ENCODE measurements at regions not wholly inside any gene's neighbourhood (a gene's known extent, or its start where the extent isn't known, plus 50 kb on each side); places are given as distances from the start of the nearest gene placed in this dataset.

DNA sequence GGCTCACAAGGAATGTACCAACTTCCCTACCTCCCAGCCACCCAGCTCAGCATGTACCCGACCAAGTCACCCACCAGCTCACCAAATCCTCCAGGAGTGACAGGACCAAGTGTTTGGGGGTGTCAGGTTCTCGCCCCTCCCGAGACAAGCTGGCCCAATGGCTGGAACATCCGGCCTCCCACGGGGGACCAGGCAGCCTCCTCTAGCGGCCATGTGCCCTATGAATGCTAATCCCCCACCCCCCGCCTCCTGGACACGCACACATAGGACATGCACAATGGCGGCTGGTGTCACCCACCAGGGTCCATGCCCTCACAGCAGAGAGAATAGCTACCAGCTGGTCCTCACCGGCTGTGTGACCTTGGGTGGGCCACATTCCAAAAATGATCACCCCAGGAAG, 151.0 kb downstream of the MN1 start:
- Histone ChIP-seq H3K4me2 (ENCODE audit: low read length) (no peak overlapping the region), H3K9ac (ENCODE audit: low read length) (no peak overlapping the region), H3K27ac (ENCODE audit: low read length) (no peak overlapping the region), H3K36me3 (replicated peaks; ENCODE audit: low read depth, low read length) (no peaks in the 10 kb centered on the region), H4K20me1 (ENCODE audit: insufficient read depth, low read length) (no peaks in the 10 kb centered on the region), H3K79me2 (ENCODE audit: low read length) (no peaks in the 10 kb centered on the region), H3K4me1 (ENCODE audit: low read length) (no peaks in the 10 kb centered on the region), H3K27me3 (ENCODE audit: low read depth, low read length) (peaks cover 8% of the 10 kb centered on the region; the same call in 1 of the 2 replicates), H3K4me3 (ENCODE audit: low read length) (no peak overlapping the region), H2AFZ (ENCODE audit: low read depth, low read length) (no peak overlapping the region), H3K9me3 (ENCODE audit: insufficient read depth, low read length) (no peaks in the 10 kb centered on the region)
- TF ChIP-seq, protein P1, sequence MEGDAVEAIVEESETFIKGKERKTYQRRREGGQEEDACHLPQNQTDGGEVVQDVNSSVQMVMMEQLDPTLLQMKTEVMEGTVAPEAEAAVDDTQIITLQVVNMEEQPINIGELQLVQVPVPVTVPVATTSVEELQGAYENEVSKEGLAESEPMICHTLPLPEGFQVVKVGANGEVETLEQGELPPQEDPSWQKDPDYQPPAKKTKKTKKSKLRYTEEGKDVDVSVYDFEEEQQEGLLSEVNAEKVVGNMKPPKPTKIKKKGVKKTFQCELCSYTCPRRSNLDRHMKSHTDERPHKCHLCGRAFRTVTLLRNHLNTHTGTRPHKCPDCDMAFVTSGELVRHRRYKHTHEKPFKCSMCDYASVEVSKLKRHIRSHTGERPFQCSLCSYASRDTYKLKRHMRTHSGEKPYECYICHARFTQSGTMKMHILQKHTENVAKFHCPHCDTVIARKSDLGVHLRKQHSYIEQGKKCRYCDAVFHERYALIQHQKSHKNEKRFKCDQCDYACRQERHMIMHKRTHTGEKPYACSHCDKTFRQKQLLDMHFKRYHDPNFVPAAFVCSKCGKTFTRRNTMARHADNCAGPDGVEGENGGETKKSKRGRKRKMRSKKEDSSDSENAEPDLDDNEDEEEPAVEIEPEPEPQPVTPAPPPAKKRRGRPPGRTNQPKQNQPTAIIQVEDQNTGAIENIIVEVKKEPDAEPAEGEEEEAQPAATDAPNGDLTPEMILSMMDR (IDR thresholded peaks at IDR 0.05; ENCODE audit: low read depth, low read length): no peak
- no peak for TF ChIP-seq EZH2phosphoT487 (IDR thresholded peaks at IDR 0.05; ENCODE audit: low read depth)

DNA sequence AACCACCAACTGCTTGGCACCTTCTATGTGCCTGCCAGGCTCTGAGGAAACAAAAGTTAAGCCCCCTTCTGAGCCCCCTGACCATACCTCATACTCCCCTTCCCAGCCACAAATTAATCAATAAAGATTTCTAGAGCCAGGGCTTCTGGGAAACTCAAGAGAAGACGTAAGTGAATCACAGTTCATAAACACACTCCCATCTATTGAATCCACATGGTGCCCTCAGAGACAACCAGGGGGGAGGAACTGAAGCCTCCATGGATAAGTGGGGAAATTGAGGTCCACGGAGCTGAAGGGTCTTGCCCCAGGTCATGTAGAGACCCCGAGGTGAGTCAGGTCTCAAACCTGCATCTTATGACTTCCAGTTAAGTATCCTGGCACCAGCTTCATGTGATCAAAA, 150.6 kb downstream of the MN1 start:
- no peak overlapping the region for H2AFZ ChIP-seq (ENCODE audit: low read depth, low read length)
- H3K9me3 ChIP-seq (ENCODE audit: insufficient read depth, low read length): no peaks in the 10 kb centered on the region
- no peak overlapping the region for H3K27ac ChIP-seq (ENCODE audit: low read length)
- H3K79me2 ChIP-seq (ENCODE audit: low read length): no peaks in the 10 kb centered on the region
- no peaks in the 10 kb centered on the region for H3K36me3 ChIP-seq (replicated peaks; ENCODE audit: low read depth, low read length)
- H3K4me2 ChIP-seq (ENCODE audit: low read length): no peak overlapping the region
- H4K20me1 ChIP-seq (ENCODE audit: insufficient read depth, low read length): no peaks in the 10 kb centered on the region
- no peak overlapping the region for H3K4me3 ChIP-seq (ENCODE audit: low read length)
- TF ChIP-seq, protein P1 (IDR thresholded peaks at IDR 0.05; ENCODE audit: low read depth, low read length): no peak
- TF ChIP-seq EZH2phosphoT487 (IDR thresholded peaks at IDR 0.05; ENCODE audit: low read depth): no peak
- peaks cover 8% of the 10 kb centered on the region; the same call in 1 of the 2 replicates for H3K27me3 ChIP-seq (ENCODE audit: low read depth, low read length)
- no peak overlapping the region for H3K9ac ChIP-seq (ENCODE audit: low read length)
- no peaks in the 10 kb centered on the region for H3K4me1 ChIP-seq (ENCODE audit: low read length)

DNA sequence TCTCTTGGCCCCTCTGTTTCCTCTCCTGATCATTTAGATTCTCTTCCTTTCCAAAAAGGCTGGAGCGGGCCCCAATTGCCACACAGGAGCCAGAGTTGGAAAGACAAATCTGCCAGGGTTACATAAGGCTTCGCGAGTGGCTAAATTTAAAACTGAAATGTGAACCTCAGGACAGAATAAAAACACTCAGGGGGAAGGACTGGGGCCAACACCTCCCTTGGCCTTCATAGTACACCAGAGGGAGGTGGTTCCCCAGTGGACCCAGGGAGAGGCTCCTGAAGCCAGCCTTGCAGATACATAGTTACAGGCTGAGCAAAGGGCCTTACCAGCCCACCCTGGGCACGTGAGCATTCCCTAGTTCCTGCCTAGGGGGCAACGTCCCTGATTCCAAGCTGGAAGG, 150.1 kb downstream of the MN1 start:
- TF ChIP-seq, protein P1 (IDR thresholded peaks at IDR 0.05; ENCODE audit: low read depth, low read length): no peak
- no peak for TF ChIP-seq EZH2phosphoT487 (IDR thresholded peaks at IDR 0.05; ENCODE audit: low read depth)
- H4K20me1 ChIP-seq (ENCODE audit: insufficient read depth, low read length): no peaks in the 10 kb centered on the region
- no peaks in the 10 kb centered on the region for H3K4me1 ChIP-seq (ENCODE audit: low read length)
- H3K79me2 ChIP-seq (ENCODE audit: low read length): no peaks in the 10 kb centered on the region
- H3K4me3 ChIP-seq (ENCODE audit: low read length): no peak overlapping the region
- H3K36me3 ChIP-seq (replicated peaks; ENCODE audit: low read depth, low read length): no peaks in the 10 kb centered on the region
- H3K9ac ChIP-seq (ENCODE audit: low read length): no peak overlapping the region
- H3K27me3 ChIP-seq (ENCODE audit: low read depth, low read length): peaks cover 8% of the 10 kb centered on the region; the same call in 1 of the 2 replicates
- no peak overlapping the region for H3K4me2 ChIP-seq (ENCODE audit: low read length)
- H3K27ac ChIP-seq (ENCODE audit: low read length): no peak overlapping the region
- no peak overlapping the region for H2AFZ ChIP-seq (ENCODE audit: low read depth, low read length)
- H3K9me3 ChIP-seq (ENCODE audit: insufficient read depth, low read length): no peaks in the 10 kb centered on the region

DNA sequence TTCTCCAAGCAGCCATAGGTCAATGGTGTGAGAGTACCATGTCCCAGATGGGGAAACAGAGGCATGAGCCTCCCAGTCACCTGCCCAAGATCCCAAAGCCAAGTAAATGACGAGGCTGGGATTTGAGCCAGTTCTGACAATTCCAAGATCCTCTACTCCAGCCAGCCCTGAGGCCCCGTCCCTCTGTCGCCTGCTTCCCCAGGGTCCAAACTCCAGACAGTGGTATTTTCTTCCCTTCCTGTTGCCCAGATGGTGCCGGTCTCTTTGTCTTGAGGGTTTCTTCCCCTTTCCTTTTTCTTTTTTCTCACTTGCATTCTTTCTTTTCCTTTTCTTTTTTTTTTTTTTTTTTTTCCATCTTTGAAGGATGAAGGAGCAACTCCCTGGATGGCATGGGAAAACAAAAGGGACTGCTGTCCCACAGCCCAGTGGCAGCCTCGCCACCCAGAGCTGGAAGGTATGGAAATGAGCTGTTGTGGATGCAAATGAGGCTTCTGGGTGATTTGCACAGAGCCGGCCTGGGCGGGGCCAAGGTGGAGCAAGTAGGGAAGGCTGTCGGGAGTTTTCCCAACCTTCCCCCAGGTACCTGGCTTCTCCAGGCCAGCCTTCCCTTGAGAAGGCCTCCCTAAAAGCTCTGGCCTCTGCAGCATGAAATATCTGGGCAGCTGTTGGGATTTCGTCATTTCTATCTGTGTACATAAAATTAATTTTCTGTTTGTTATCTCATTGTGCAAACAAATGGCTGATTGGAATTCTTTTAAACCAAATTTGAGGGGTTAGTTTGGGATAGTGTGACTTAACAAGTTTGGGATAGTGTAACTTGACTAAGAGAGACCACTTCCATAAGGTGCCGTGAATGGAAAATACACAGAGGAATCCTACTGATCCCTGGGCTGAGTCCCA, 146.8 kb downstream of the MN1 start:
- H3K9me3 ChIP-seq (ENCODE audit: insufficient read depth, low read length): peaks cover 7% of the 10 kb centered on the region; the same call in 1 of the 2 replicates
- H3K27ac ChIP-seq (ENCODE audit: low read length): no peak overlapping the region
- no peak overlapping the region for H3K9ac ChIP-seq (ENCODE audit: low read length)
- TF ChIP-seq EZH2phosphoT487 (IDR thresholded peaks at IDR 0.05; ENCODE audit: low read depth): no peak
- TF ChIP-seq, protein P1 (IDR thresholded peaks at IDR 0.05; ENCODE audit: low read depth, low read length): no peak
- no peaks in the 10 kb centered on the region for H3K4me1 ChIP-seq (ENCODE audit: low read length)
- H3K79me2 ChIP-seq (ENCODE audit: low read length): no peaks in the 10 kb centered on the region
- no peak overlapping the region for H2AFZ ChIP-seq (ENCODE audit: low read depth, low read length)
- no peak overlapping the region for H3K4me2 ChIP-seq (ENCODE audit: low read length)
- no peak overlapping the region for H3K4me3 ChIP-seq (ENCODE audit: low read length)
- H4K20me1 ChIP-seq (ENCODE audit: insufficient read depth, low read length): no peaks in the 10 kb centered on the region
- 0 out of 2 replicates have a peak, but pooled peaks cover 3% of the 10 kb centered on the region for H3K27me3 ChIP-seq (ENCODE audit: low read depth, low read length)
- no peaks in the 10 kb centered on the region for H3K36me3 ChIP-seq (replicated peaks; ENCODE audit: low read depth, low read length)
